IMR-90 (cell line): ENCODE measurements at regions not wholly inside any gene's neighbourhood (a gene's known extent, or its start where the extent isn't known, plus 50 kb on each side); places are given as distances from the start of the nearest gene placed in this dataset.

Experiments
- ATAC-seq: fragments of 200-7000 bp; cut with Tn5 transposase; 2 replicates; pipeline ENCODE4 v1.9.1; 2020; ENCODE audit warnings: low read depth, mild to moderate bottlenecking, moderate library complexity
- BruUV-seq: library from RNA; stranded (reverse); fragments of 400-500 nt; replicated peaks from 2 replicates; lab custom pipeline; 2021; lab: Mats Ljungman, UMichigan
- CTCF ChIA-PET: fragments of 300-600 bp; formaldehyde crosslinking; extraction: SDS; loops from one replicate; lab custom pipeline; 2021; ENCODE audit warnings: antibody characterized with exemption; lab: Yijun Ruan, JAX
- POLR2A ChIA-PET: fragments of 300-600 bp; sonication (Branson Sonifier 250); formaldehyde crosslinking; loops from one replicate; lab custom pipeline; 2022; ENCODE audit warnings: antibody characterized with exemption; ENCODE audit not compliant: unreplicated experiment; lab: Charles Lee
- DNase-seq: peaks from one replicate; pipeline ENCODE4 v3.0.0; 2013
- H2AFZ ChIP-seq: replicated peaks from 2 replicates; pipeline ENCODE3; 2013; ENCODE audit warnings: low read length, mild to moderate bottlenecking; ENCODE audit not compliant: poor library complexity
- H2AK5ac ChIP-seq: 2 replicates; pipeline ENCODE4 v1.6.1; 2013; ENCODE audit warnings: low read depth, low read length, inconsistent platforms
- H2AK9ac ChIP-seq: replicated peaks from 2 replicates; pipeline ENCODE3; 2013; ENCODE audit warnings: mild to moderate bottlenecking, low read depth, low read length, moderate library complexity; ENCODE audit not compliant: poor library complexity
- H2BK120ac ChIP-seq: 2 replicates; pipeline ENCODE4 v1.6.1; 2013; ENCODE audit warnings: low read depth, low read length, inconsistent platforms
- H2BK15ac ChIP-seq: 3 replicates; pipeline ENCODE4 v1.6.1; 2013; ENCODE audit warnings: low read depth, low read length, inconsistent platforms
- H2BK20ac ChIP-seq: 2 replicates; pipeline ENCODE4 v1.6.1; 2013; ENCODE audit warnings: low read depth, mild to moderate bottlenecking, inconsistent platforms, low read length, moderate library complexity
- H2BK5ac ChIP-seq: 2 replicates; pipeline ENCODE4 v1.6.1; 2013; ENCODE audit warnings: mild to moderate bottlenecking, low read depth, low read length, inconsistent platforms; ENCODE audit not compliant: poor library complexity, severe bottlenecking
- H3K14ac ChIP-seq: replicated peaks from 2 replicates; pipeline ENCODE4 v1.6.1; 2013; ENCODE audit warnings: low read depth, low read length, inconsistent platforms
- H3K18ac ChIP-seq: 2 replicates; pipeline ENCODE4 v1.6.1; 2013; ENCODE audit warnings: low read depth, low read length, control low read depth
- H3K23ac ChIP-seq: 2 replicates; pipeline ENCODE4 v1.6.1; 2013; ENCODE audit warnings: low read depth, low read length, inconsistent platforms
- H3K27ac ChIP-seq: 2 replicates; pipeline ENCODE4 v1.5.1; 2013; ENCODE audit warnings: mild to moderate bottlenecking, control low read depth, low read length; ENCODE audit not compliant: insufficient read depth
- H3K27me3 ChIP-seq: 2 replicates; pipeline ENCODE4 v1.6.1; 2013; ENCODE audit warnings: low read length; ENCODE audit not compliant: control insufficient read depth, insufficient read depth
- H3K36me3 ChIP-seq: 2 replicates; pipeline ENCODE4 v1.6.1; 2013; ENCODE audit warnings: low read length, mixed read lengths; ENCODE audit not compliant: control insufficient read depth, insufficient read depth
- H3K4ac ChIP-seq: 2 replicates; pipeline ENCODE4 v1.6.1; 2013; ENCODE audit warnings: low read depth, low read length, inconsistent platforms
- H3K4me1 ChIP-seq: 2 replicates; pipeline ENCODE4 v1.6.1; 2013; ENCODE audit warnings: low read length, mixed read lengths; ENCODE audit not compliant: control insufficient read depth, insufficient read depth
- H3K4me2 ChIP-seq: 2 replicates; pipeline ENCODE4 v1.6.1; 2013; ENCODE audit warnings: low read depth, mild to moderate bottlenecking, control low read depth, low read length, moderate library complexity
- H3K4me3 ChIP-seq: 2 replicates; pipeline ENCODE4 v1.5.1; 2013; ENCODE audit warnings: low read depth, mild to moderate bottlenecking, control low read depth, low read length, moderate library complexity; ENCODE audit not compliant: insufficient read depth
- H3K56ac ChIP-seq: 2 replicates; pipeline ENCODE4 v1.6.1; 2013; ENCODE audit warnings: low read length, inconsistent platforms; ENCODE audit not compliant: insufficient read depth; ENCODE audit errors: extremely low read depth
- H3K79me1 ChIP-seq, 2 experiments: 2 replicates each; pipeline ENCODE4 v1.6.1; 2013; ENCODE audit warnings: low read length in 2 of 2, inconsistent platforms in 1 of 2, low read depth in 1 of 2
- H3K9ac ChIP-seq: 2 replicates; pipeline ENCODE4 v1.6.1; 2013; ENCODE audit warnings: low read depth, low read length, control low read depth
- H3K9me1 ChIP-seq: 2 replicates; pipeline ENCODE4 v1.6.1; 2013; ENCODE audit warnings: low read length, inconsistent platforms; ENCODE audit not compliant: insufficient read depth
- H3K9me3 ChIP-seq: 2 replicates; pipeline ENCODE4 v1.6.1; 2013; ENCODE audit warnings: low read length; ENCODE audit not compliant: control insufficient read depth, insufficient read depth
- H4K20me1 ChIP-seq: 2 replicates; pipeline ENCODE4 v1.6.1; 2013; ENCODE audit warnings: low read length, inconsistent platforms; ENCODE audit not compliant: insufficient read depth
- H4K5ac ChIP-seq: 2 replicates; pipeline ENCODE4 v1.6.1; 2013; ENCODE audit warnings: mild to moderate bottlenecking, low read depth, low read length, control low read depth
- H4K8ac ChIP-seq, 2 experiments: 2 replicates each; pipeline ENCODE4 v1.6.1; 2013; ENCODE audit warnings: low read depth in 2 of 2, low read length in 2 of 2, control low read depth in 1 of 2, inconsistent platforms in 1 of 2
- H4K91ac ChIP-seq: 2 replicates; pipeline ENCODE4 v1.6.1; 2013; ENCODE audit warnings: low read depth, low read length, inconsistent platforms; ENCODE audit not compliant: insufficient read depth
- BHLHE40 ChIP-seq: fragments of 150-350 bp; IDR thresholded peaks from 2 replicates; pipeline ENCODE4 v1.6.1; 2016; ENCODE audit warnings: mild to moderate bottlenecking, low read depth, low read length
- CEBPB ChIP-seq: IDR thresholded peaks from 2 replicates; pipeline ENCODE4 v1.6.1; 2012; ENCODE audit warnings: low read depth, low read length, improper control_type of control experiment
- CHD1 ChIP-seq: IDR thresholded peaks from 2 replicates; pipeline ENCODE4 v1.6.1; 2012; ENCODE audit warnings: low read depth, low read length, improper control_type of control experiment
- CTCF ChIP-seq: conservative IDR thresholded peaks from 2 replicates; pipeline ENCODE4 v1.5.1; 2012; ENCODE audit warnings: mild to moderate bottlenecking, low read depth, low read length, improper control_type of control experiment
- FOS ChIP-seq: fragments of 150-350 bp; IDR thresholded peaks from 2 replicates; pipeline ENCODE4 v1.6.1; 2016; ENCODE audit warnings: low read depth, low read length
- MAFK ChIP-seq: IDR thresholded peaks from 2 replicates; pipeline ENCODE4 v1.6.1; 2012; ENCODE audit warnings: low read depth, low read length, improper control_type of control experiment
- MAZ ChIP-seq: IDR thresholded peaks from 2 replicates; pipeline ENCODE4 v1.6.1; 2012; ENCODE audit warnings: low read depth, mild to moderate bottlenecking, low read length, improper control_type of control experiment, moderate library complexity, borderline replicate concordance
- MXI1 ChIP-seq: IDR thresholded peaks from 2 replicates; pipeline ENCODE4 v1.6.1; 2012; ENCODE audit warnings: low read depth, mild to moderate bottlenecking, low read length, moderate library complexity, borderline replicate concordance
- NFE2L2 ChIP-seq: fragments of 150-350 bp; IDR thresholded peaks from 2 replicates; pipeline ENCODE4 v1.6.1; 2016; ENCODE audit warnings: low read depth, mild to moderate bottlenecking, low read length
- POLR2A ChIP-seq: IDR thresholded peaks from 2 replicates; pipeline ENCODE4 v1.6.1; 2012; ENCODE audit warnings: mild to moderate bottlenecking, low read depth, low read length
- RAD21 ChIP-seq: IDR thresholded peaks from 2 replicates; pipeline ENCODE4 v1.6.1; 2012; ENCODE audit warnings: low read length, improper control_type of control experiment
- RCOR1 ChIP-seq: IDR thresholded peaks from 2 replicates; pipeline ENCODE4 v1.6.1; 2012; ENCODE audit warnings: mild to moderate bottlenecking, low read length, improper control_type of control experiment; ENCODE audit not compliant: insufficient replicate concordance
- RFX5 ChIP-seq: IDR thresholded peaks from 2 replicates; pipeline ENCODE4 v1.8.0; 2012; ENCODE audit warnings: low read depth, mild to moderate bottlenecking, low read length, moderate library complexity
- SMC3 ChIP-seq: fragments of 150-350 bp; IDR thresholded peaks from 2 replicates; pipeline ENCODE4 v1.6.1; 2016; ENCODE audit warnings: low read depth, mild to moderate bottlenecking, antibody characterized with exemption, low read length, moderate library complexity
- WGBS, 2 experiments: methylation state at CpG; one replicate each; pipeline versions ENCODE4 v1.1.5 to v1.1.7; 2013; ENCODE audit warnings: missing lambda C conversion rate in 2 of 2; ENCODE audit not compliant: insufficient read length in 1 of 2; ENCODE audit errors: extremely low coverage in 2 of 2; 5-methylcytosine and 5-hydroxymethylcytosine counted together
- dilution Hi-C: fragments of 300-500 bp; cut with HindIII; formaldehyde crosslinking; loops from one replicate; pipeline ENCODE4 v1.14.3; 2018; ENCODE audit warnings: low sequenced_read_pairs; ENCODE audit not compliant: unreplicated experiment
- in situ Hi-C: fragments of 300-500 bp; cut with MboI; formaldehyde crosslinking; loops from 3 replicates; pipeline ENCODE4 v1.14.3; 2019; ENCODE audit warnings: low sequenced_read_pairs, inconsistent platforms, mixed read lengths
- intact Hi-C: fragments of 100-400 bp; cut with micrococcal nuclease; formaldehyde crosslinking; loops from 2 replicates; pipeline ENCODE4 v1.10.0; 2022
- TF ChIP-seq, protein P1 (sequence below): fragments of 150-350 bp; IDR thresholded peaks from 2 replicates; pipeline ENCODE4 v1.6.1; 2016; ENCODE audit warnings: low read depth, mild to moderate bottlenecking, low read length, moderate library complexity, borderline replicate concordance
- TF ChIP-seq, protein P2 (sequence below): fragments of 150-350 bp; IDR thresholded peaks from 2 replicates; pipeline ENCODE4 v1.6.1; 2017; ENCODE audit warnings: mild to moderate bottlenecking, antibody characterized with exemption, low read length, low read depth

DNA sequence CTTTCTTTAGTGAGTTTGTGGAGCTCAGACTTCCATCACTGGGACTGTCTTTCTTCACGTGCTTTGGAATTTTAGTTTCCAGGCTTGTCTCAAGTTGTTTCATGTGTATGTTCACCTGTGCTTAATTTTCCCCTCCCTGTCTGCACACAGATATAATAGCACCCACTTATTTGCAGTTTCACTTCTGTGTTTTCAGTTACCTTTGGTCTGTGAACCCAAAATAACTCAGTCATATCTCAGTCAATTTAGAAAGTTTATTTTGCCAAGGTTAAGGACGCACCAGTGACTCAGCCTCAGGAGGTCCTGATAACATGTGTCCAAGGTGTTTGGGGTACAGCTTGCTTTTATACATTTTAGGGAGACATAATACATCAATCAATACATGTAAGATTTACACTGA is 330.4 kb downstream of the ICE1 start:
- H4K91ac ChIP-seq, result no peak overlapping the region
- no TSS peak for BruUV-seq
- dilution Hi-C loops, result no loop called here
- no peak overlapping the region for H3K18ac ChIP-seq
- ChIA-PET POLR2A (no interaction called here), CTCF (no interaction called here)
- in situ Hi-C loops, result no loop called here
- WGBS, 2 experiments, result no CpG with 5 or more reads among the region's 2 CpGs
- no peak overlapping the region for H2AFZ ChIP-seq
- H3K27ac ChIP-seq, result no peak overlapping the region
- no peak for ATAC-seq
- no peak overlapping the region for H2BK15ac ChIP-seq
- H3K9me1 ChIP-seq, result no peaks in the 10 kb centered on the region
- H2BK20ac ChIP-seq, result no peak overlapping the region
- no peaks in the 10 kb centered on the region for H4K20me1 ChIP-seq
- H3K27me3 ChIP-seq, result no peaks in the 10 kb centered on the region
- no peak overlapping the region for H3K4me3 ChIP-seq
- H2AK5ac ChIP-seq, result no peak overlapping the region
- H2BK120ac ChIP-seq, result no peak overlapping the region
- H3K9me3 ChIP-seq, result peaks cover 8% of the 10 kb centered on the region
- TF ChIP-seq RAD21, result no peak
- TF ChIP-seq POLR2A, result no peak
- no peak for TF ChIP-seq RCOR1
- TF ChIP-seq FOS, result no peak
- TF ChIP-seq CEBPB, result no peak
- TF ChIP-seq RFX5, result no peak
- TF ChIP-seq, protein P1, sequence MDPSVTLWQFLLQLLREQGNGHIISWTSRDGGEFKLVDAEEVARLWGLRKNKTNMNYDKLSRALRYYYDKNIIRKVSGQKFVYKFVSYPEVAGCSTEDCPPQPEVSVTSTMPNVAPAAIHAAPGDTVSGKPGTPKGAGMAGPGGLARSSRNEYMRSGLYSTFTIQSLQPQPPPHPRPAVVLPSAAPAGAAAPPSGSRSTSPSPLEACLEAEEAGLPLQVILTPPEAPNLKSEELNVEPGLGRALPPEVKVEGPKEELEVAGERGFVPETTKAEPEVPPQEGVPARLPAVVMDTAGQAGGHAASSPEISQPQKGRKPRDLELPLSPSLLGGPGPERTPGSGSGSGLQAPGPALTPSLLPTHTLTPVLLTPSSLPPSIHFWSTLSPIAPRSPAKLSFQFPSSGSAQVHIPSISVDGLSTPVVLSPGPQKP, result no peak
- TF ChIP-seq BHLHE40, result no peak
- no peak for TF ChIP-seq SMC3
- TF ChIP-seq NFE2L2, result no peak
- TF ChIP-seq MAFK, result no peak
- no peak for TF ChIP-seq CTCF
- TF ChIP-seq MAZ, result no peak
- TF ChIP-seq, protein P2, sequence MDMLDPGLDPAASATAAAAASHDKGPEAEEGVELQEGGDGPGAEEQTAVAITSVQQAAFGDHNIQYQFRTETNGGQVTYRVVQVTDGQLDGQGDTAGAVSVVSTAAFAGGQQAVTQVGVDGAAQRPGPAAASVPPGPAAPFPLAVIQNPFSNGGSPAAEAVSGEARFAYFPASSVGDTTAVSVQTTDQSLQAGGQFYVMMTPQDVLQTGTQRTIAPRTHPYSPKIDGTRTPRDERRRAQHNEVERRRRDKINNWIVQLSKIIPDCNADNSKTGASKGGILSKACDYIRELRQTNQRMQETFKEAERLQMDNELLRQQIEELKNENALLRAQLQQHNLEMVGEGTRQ, result no peak
- TF ChIP-seq MXI1, result no peak
- TF ChIP-seq CHD1, result no peak
- no peak overlapping the region for H4K8ac ChIP-seq
- H3K14ac ChIP-seq, result no peak overlapping the region
- H3K79me1 ChIP-seq, result no peaks in the 10 kb centered on the region
- no peaks in the 10 kb centered on the region for H3K36me3 ChIP-seq
- H3K9ac ChIP-seq, result no peak overlapping the region
- no peak overlapping the region for H2AK9ac ChIP-seq
- no peak overlapping the region for H2BK5ac ChIP-seq
- H4K5ac ChIP-seq, result no peak overlapping the region
- H3K56ac ChIP-seq, result no peak overlapping the region
- H3K23ac ChIP-seq, result no peak overlapping the region
- DNase-seq, result no peak
- intact Hi-C loops, result no loop called here
- H3K4me2 ChIP-seq, result no peak overlapping the region
- H3K4ac ChIP-seq, result no peak overlapping the region
- no peaks in the 10 kb centered on the region for H3K4me1 ChIP-seq
